ENCODE measurements at regions not wholly inside any gene's neighbourhood (a gene's known extent, or its start where the extent isn't known, plus 50 kb on each side); places are given as distances from the start of the nearest gene placed in this dataset.

DNA sequence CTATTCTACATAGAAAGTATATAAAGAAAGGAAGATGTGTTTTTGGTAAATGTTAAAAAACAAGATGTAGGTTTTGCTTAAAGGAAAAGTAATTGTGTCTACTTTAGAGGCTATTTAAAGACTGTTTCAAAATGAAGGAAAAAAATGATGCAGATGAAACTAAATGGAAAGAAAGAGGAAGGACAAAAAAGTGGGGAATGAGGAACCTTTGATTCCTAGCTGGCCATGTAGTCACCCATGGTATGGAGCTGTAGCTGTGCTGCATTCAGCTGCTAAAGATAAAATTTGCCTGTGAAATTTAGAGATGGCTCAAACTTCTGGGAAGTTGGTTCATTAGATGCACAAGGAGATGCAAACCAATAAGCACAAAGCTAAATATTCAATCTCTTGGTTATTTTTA, 86.8 kb upstream of the SERBP1 start:
- H3K27ac ChIP-seq, result no peak overlapping the region
- DNase-seq (ENCODE audit: low spot score), result no peak

DNA sequence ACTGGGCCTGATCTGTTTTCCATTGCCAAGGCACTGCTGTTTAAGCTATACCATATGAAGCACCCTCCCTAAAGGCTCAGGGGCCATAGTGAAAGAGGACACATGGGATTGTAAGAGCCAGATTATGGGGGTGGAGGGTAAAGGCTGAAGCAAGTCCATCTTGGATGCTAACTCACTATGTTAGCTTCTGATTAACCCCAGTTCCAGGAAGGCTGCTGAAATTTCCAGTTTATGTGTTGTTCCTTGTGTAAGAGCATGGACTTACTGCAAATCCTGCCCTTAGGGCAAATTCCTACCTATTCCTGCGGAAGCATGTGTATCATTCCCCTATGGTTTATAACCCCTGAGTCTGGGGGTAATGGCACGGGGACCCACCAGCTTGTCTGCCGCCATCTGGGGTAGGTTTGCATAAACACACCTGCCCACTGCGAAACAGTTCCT, 91.8 kb upstream of the SERBP1 start:
- DNase-seq (ENCODE audit: low spot score), result no peak
- TF ChIP-seq, protein P1, sequence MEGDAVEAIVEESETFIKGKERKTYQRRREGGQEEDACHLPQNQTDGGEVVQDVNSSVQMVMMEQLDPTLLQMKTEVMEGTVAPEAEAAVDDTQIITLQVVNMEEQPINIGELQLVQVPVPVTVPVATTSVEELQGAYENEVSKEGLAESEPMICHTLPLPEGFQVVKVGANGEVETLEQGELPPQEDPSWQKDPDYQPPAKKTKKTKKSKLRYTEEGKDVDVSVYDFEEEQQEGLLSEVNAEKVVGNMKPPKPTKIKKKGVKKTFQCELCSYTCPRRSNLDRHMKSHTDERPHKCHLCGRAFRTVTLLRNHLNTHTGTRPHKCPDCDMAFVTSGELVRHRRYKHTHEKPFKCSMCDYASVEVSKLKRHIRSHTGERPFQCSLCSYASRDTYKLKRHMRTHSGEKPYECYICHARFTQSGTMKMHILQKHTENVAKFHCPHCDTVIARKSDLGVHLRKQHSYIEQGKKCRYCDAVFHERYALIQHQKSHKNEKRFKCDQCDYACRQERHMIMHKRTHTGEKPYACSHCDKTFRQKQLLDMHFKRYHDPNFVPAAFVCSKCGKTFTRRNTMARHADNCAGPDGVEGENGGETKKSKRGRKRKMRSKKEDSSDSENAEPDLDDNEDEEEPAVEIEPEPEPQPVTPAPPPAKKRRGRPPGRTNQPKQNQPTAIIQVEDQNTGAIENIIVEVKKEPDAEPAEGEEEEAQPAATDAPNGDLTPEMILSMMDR (IDR thresholded peaks at IDR 0.05), result no peak
- Histone ChIP-seq H3K4me3 (no peak overlapping the region), H3K27ac (no peak overlapping the region)

More for the DNA sequence above, 86.8 kb upstream of the SERBP1 start:
- TF ChIP-seq, protein P1 (IDR thresholded peaks at IDR 0.05), result no peak
- no peak overlapping the region for H3K4me3 ChIP-seq

DNA sequence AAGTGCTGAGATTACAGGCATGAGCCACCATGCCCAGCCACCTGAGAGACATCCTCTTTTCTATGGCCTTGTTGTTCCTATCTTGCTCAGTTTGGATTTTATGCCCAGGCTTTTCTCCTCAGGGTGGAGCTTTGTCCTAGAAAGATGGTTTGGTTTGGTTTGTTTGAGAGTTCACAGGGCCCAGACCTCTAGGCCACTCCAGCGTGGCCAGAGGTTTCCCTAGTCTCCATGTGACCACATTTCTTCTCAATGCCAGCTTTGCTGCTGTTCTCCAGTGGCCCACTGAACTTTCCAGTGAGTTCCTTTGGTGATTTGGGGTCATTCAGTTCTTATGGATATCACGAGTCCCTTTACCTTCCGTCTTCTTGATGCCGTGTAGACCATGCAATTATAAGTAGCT, 92.6 kb upstream of the SERBP1 start:
- DNase-seq (ENCODE audit: low spot score), result no peak
- no peak overlapping the region for H3K4me3 ChIP-seq
- TF ChIP-seq, protein P1 (IDR thresholded peaks at IDR 0.05), result no peak
- H3K27ac ChIP-seq, result no peak overlapping the region

DNA sequence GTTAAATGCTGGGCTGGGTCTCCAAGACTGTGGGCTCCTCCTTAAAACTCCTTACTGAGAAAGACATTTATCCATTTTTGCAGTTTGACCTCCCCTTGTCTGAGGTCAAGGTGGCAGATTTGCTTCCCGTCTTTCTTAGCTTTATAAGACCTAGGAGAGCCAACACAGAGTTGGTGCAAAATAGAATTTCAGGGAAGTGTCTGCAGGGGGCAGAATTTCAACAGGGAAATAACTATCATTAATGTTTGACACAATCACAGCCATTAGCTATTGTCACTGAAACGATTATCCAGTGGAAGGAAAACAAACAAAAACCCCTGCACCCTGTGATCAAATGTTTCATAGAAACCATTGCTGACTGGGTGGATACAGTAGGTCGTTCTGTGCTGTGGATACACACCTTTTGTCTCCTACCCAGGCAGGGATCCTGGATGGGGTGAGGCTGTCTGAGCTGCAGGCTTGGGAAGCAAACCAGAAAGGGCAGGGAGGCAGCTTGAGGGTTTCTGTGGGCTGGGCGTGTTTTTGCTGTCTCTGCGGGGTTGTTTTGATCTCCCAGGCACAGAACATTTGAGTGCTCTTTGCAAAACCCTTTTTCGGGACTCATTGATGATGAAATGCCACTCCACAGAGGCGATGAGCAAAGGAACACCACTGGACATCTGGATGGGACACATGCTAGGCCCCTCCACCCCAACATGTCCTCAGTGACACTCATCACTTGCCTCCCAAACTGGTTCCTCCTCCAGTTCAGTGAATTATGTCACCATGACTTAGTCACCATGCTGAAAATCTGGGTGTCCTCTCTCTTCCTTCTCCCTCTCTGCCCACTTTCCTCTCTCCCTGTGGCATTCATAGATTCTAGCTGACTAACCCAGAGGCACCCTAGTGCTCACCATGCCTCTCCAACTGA, 94.2 kb upstream of the SERBP1 start:
- TF ChIP-seq, protein P1 (IDR thresholded peaks at IDR 0.05), result no peak
- DNase-seq (ENCODE audit: low spot score), result no peak
- Histone ChIP-seq H3K4me3 (no peak overlapping the region), H3K27ac (no peak overlapping the region)

DNA sequence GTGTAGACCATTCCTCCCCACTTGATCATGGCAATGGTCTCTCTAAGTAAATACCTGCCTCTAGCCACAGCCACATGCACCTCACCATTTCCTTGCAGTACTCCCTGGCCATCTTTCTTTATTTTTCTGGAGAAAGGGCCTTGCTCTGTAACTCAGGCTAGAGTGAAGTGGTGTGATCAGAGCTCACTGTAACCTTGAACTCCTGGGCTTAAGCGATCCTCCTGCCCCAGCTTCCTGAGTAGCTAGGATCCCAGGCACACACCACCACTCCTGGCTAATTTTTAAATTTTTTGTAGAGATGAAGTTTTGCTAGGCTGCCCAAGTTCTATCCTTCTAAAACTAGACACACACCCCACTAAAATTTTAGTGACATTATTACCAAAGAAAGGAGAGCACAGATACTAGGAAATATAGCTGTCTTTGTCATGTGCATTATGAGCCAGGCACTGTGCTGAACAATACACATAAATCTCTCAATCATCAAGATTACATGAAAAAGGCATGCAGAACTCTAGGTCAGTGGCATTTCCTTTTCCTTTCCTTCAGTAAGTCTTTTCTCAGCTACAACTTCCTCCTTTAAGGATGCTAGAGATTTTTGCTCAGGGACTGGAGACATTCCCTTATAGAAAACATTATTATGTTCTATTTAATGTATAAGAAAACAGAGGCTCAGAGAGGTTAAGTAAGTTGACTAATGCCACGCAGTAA, 95.0 kb upstream of the SERBP1 start:
- Histone ChIP-seq H3K4me3 (no peak overlapping the region), H3K27ac (no peak overlapping the region)
- DNase-seq (ENCODE audit: low spot score), result no peak
- TF ChIP-seq, protein P1 (IDR thresholded peaks at IDR 0.05), result no peak

DNA sequence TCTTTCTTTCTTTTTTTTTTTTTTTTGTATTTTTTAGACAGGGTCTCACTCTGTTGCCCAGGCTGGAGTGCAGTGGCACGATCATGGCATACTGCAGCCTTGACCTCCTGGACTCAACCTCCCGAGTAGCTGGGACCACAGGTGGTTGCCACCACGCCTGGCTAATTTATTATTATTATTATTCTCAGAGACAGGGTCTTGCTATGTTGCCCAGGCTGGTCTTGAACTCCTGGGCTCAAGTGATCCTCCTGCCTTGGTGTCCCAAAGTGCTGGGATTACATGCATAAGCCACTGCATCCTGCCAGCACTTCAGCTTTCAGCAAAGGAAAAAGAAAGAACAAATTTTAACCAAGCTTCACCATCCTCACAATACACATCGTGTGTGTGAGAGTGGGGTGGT, 97.9 kb upstream of the SERBP1 start:
- TF ChIP-seq, protein P1 (IDR thresholded peaks at IDR 0.05), result no peak
- no peak overlapping the region for H3K27ac ChIP-seq
- no peak for DNase-seq (ENCODE audit: low spot score)

More for the DNA sequence above, 97.9 kb upstream of the SERBP1 start:
- no peak overlapping the region for H3K4me3 ChIP-seq
